IMR-90 (cell line): ENCODE measurements at regions not wholly inside any gene's neighbourhood (a gene's known extent, or its start where the extent isn't known, plus 50 kb on each side); places are given as distances from the start of the nearest gene placed in this dataset.

Experiments used
- ATAC-seq: fragments of 200-7000 bp; cut with Tn5 transposase; 2 replicates; pipeline ENCODE4 v1.9.1; 2020; ENCODE audit warnings: low read depth, mild to moderate bottlenecking, moderate library complexity
- BruUV-seq: library from RNA; stranded (reverse); fragments of 400-500 nt; replicated peaks from 2 replicates; lab custom pipeline; 2021; lab: Mats Ljungman, UMichigan
- CTCF ChIA-PET: fragments of 300-600 bp; formaldehyde crosslinking; extraction: SDS; loops from one replicate; lab custom pipeline; 2021; ENCODE audit warnings: antibody characterized with exemption; lab: Yijun Ruan, JAX
- POLR2A ChIA-PET: fragments of 300-600 bp; sonication (Branson Sonifier 250); formaldehyde crosslinking; loops from one replicate; lab custom pipeline; 2022; ENCODE audit warnings: antibody characterized with exemption; ENCODE audit not compliant: unreplicated experiment; lab: Charles Lee
- DNase-seq: peaks from one replicate; pipeline ENCODE4 v3.0.0; 2013
- H2AFZ ChIP-seq: replicated peaks from 2 replicates; pipeline ENCODE3; 2013; ENCODE audit warnings: low read length, mild to moderate bottlenecking; ENCODE audit not compliant: poor library complexity
- H2AK5ac ChIP-seq: 2 replicates; pipeline ENCODE4 v1.6.1; 2013; ENCODE audit warnings: low read depth, low read length, inconsistent platforms
- H2AK9ac ChIP-seq: replicated peaks from 2 replicates; pipeline ENCODE3; 2013; ENCODE audit warnings: mild to moderate bottlenecking, low read depth, low read length, moderate library complexity; ENCODE audit not compliant: poor library complexity
- H2BK120ac ChIP-seq: 2 replicates; pipeline ENCODE4 v1.6.1; 2013; ENCODE audit warnings: low read depth, low read length, inconsistent platforms
- H2BK15ac ChIP-seq: 3 replicates; pipeline ENCODE4 v1.6.1; 2013; ENCODE audit warnings: low read depth, low read length, inconsistent platforms
- H2BK20ac ChIP-seq: 2 replicates; pipeline ENCODE4 v1.6.1; 2013; ENCODE audit warnings: low read depth, mild to moderate bottlenecking, inconsistent platforms, low read length, moderate library complexity
- H2BK5ac ChIP-seq: 2 replicates; pipeline ENCODE4 v1.6.1; 2013; ENCODE audit warnings: mild to moderate bottlenecking, low read depth, low read length, inconsistent platforms; ENCODE audit not compliant: poor library complexity, severe bottlenecking
- H3K14ac ChIP-seq: replicated peaks from 2 replicates; pipeline ENCODE4 v1.6.1; 2013; ENCODE audit warnings: low read depth, low read length, inconsistent platforms
- H3K18ac ChIP-seq: 2 replicates; pipeline ENCODE4 v1.6.1; 2013; ENCODE audit warnings: low read depth, low read length, control low read depth
- H3K23ac ChIP-seq: 2 replicates; pipeline ENCODE4 v1.6.1; 2013; ENCODE audit warnings: low read depth, low read length, inconsistent platforms
- H3K27ac ChIP-seq: 2 replicates; pipeline ENCODE4 v1.5.1; 2013; ENCODE audit warnings: mild to moderate bottlenecking, control low read depth, low read length; ENCODE audit not compliant: insufficient read depth
- H3K27me3 ChIP-seq: 2 replicates; pipeline ENCODE4 v1.6.1; 2013; ENCODE audit warnings: low read length; ENCODE audit not compliant: control insufficient read depth, insufficient read depth
- H3K36me3 ChIP-seq: 2 replicates; pipeline ENCODE4 v1.6.1; 2013; ENCODE audit warnings: low read length, mixed read lengths; ENCODE audit not compliant: control insufficient read depth, insufficient read depth
- H3K4ac ChIP-seq: 2 replicates; pipeline ENCODE4 v1.6.1; 2013; ENCODE audit warnings: low read depth, low read length, inconsistent platforms
- H3K4me1 ChIP-seq: 2 replicates; pipeline ENCODE4 v1.6.1; 2013; ENCODE audit warnings: low read length, mixed read lengths; ENCODE audit not compliant: control insufficient read depth, insufficient read depth
- H3K4me2 ChIP-seq: 2 replicates; pipeline ENCODE4 v1.6.1; 2013; ENCODE audit warnings: low read depth, mild to moderate bottlenecking, control low read depth, low read length, moderate library complexity
- H3K4me3 ChIP-seq: 2 replicates; pipeline ENCODE4 v1.5.1; 2013; ENCODE audit warnings: low read depth, mild to moderate bottlenecking, control low read depth, low read length, moderate library complexity; ENCODE audit not compliant: insufficient read depth
- H3K56ac ChIP-seq: 2 replicates; pipeline ENCODE4 v1.6.1; 2013; ENCODE audit warnings: low read length, inconsistent platforms; ENCODE audit not compliant: insufficient read depth; ENCODE audit errors: extremely low read depth
- H3K79me1 ChIP-seq, 2 experiments: 2 replicates each; pipeline ENCODE4 v1.6.1; 2013; ENCODE audit warnings: low read length in 2 of 2, inconsistent platforms in 1 of 2, low read depth in 1 of 2
- H3K9ac ChIP-seq: 2 replicates; pipeline ENCODE4 v1.6.1; 2013; ENCODE audit warnings: low read depth, low read length, control low read depth
- H3K9me1 ChIP-seq: 2 replicates; pipeline ENCODE4 v1.6.1; 2013; ENCODE audit warnings: low read length, inconsistent platforms; ENCODE audit not compliant: insufficient read depth
- H3K9me3 ChIP-seq: 2 replicates; pipeline ENCODE4 v1.6.1; 2013; ENCODE audit warnings: low read length; ENCODE audit not compliant: control insufficient read depth, insufficient read depth
- H4K20me1 ChIP-seq: 2 replicates; pipeline ENCODE4 v1.6.1; 2013; ENCODE audit warnings: low read length, inconsistent platforms; ENCODE audit not compliant: insufficient read depth
- H4K5ac ChIP-seq: 2 replicates; pipeline ENCODE4 v1.6.1; 2013; ENCODE audit warnings: mild to moderate bottlenecking, low read depth, low read length, control low read depth
- H4K8ac ChIP-seq, 2 experiments: 2 replicates each; pipeline ENCODE4 v1.6.1; 2013; ENCODE audit warnings: low read depth in 2 of 2, low read length in 2 of 2, control low read depth in 1 of 2, inconsistent platforms in 1 of 2
- H4K91ac ChIP-seq: 2 replicates; pipeline ENCODE4 v1.6.1; 2013; ENCODE audit warnings: low read depth, low read length, inconsistent platforms; ENCODE audit not compliant: insufficient read depth
- BHLHE40 ChIP-seq: fragments of 150-350 bp; IDR thresholded peaks from 2 replicates; pipeline ENCODE4 v1.6.1; 2016; ENCODE audit warnings: mild to moderate bottlenecking, low read depth, low read length
- MAZ ChIP-seq: IDR thresholded peaks from 2 replicates; pipeline ENCODE4 v1.6.1; 2012; ENCODE audit warnings: low read depth, mild to moderate bottlenecking, low read length, improper control_type of control experiment, moderate library complexity, borderline replicate concordance
- MXI1 ChIP-seq: IDR thresholded peaks from 2 replicates; pipeline ENCODE4 v1.6.1; 2012; ENCODE audit warnings: low read depth, mild to moderate bottlenecking, low read length, moderate library complexity, borderline replicate concordance
- NFE2L2 ChIP-seq: fragments of 150-350 bp; IDR thresholded peaks from 2 replicates; pipeline ENCODE4 v1.6.1; 2016; ENCODE audit warnings: low read depth, mild to moderate bottlenecking, low read length
- RAD21 ChIP-seq: IDR thresholded peaks from 2 replicates; pipeline ENCODE4 v1.6.1; 2012; ENCODE audit warnings: low read length, improper control_type of control experiment
- WGBS, 2 experiments: methylation state at CpG; one replicate each; pipeline versions ENCODE4 v1.1.5 to v1.1.7; 2013; ENCODE audit warnings: missing lambda C conversion rate in 2 of 2; ENCODE audit not compliant: insufficient read length in 1 of 2; ENCODE audit errors: extremely low coverage in 2 of 2; 5-methylcytosine and 5-hydroxymethylcytosine counted together
- dilution Hi-C: fragments of 300-500 bp; cut with HindIII; formaldehyde crosslinking; loops from one replicate; pipeline ENCODE4 v1.14.3; 2018; ENCODE audit warnings: low sequenced_read_pairs; ENCODE audit not compliant: unreplicated experiment
- in situ Hi-C: fragments of 300-500 bp; cut with MboI; formaldehyde crosslinking; loops from 3 replicates; pipeline ENCODE4 v1.14.3; 2019; ENCODE audit warnings: low sequenced_read_pairs, inconsistent platforms, mixed read lengths
- intact Hi-C: fragments of 100-400 bp; cut with micrococcal nuclease; formaldehyde crosslinking; loops from 2 replicates; pipeline ENCODE4 v1.10.0; 2022
- TF ChIP-seq, protein P1 (sequence below): fragments of 150-350 bp; IDR thresholded peaks from 2 replicates; pipeline ENCODE4 v1.6.1; 2017; ENCODE audit warnings: mild to moderate bottlenecking, antibody characterized with exemption, low read length, low read depth
- TF ChIP-seq, protein P2 (sequence below): fragments of 150-350 bp; IDR thresholded peaks from 2 replicates; pipeline ENCODE4 v1.6.1; 2016; ENCODE audit warnings: low read depth, mild to moderate bottlenecking, low read length, moderate library complexity, borderline replicate concordance

DNA sequence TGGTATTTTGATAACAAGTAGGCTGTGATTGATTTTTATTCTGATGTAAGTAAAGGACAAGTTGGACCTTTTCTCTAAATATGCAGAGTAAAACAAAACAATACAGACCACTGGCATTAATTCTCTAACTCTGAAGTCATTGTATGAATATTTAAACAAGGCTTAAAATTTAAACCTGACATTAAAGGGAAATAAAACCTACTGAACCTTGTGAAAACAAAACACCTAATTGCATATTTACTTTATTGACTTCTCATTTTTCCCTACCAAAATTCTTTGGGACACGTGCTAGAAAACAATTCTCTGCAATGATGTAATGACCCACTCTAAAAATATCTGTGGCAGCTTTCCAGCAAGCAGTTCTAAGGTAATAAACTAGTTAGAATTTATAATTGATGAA, 369.7 kb upstream of the TRAM1L1 start:
- DNase-seq = no peak
- no peaks in the 10 kb centered on the region for H3K36me3 ChIP-seq
- H4K20me1 ChIP-seq = no peaks in the 10 kb centered on the region
- H3K14ac ChIP-seq = no peak overlapping the region
- ATAC-seq = no peak
- ChIA-PET CTCF (interaction anchor here (1.0 kb wide), 1 partner anchor 9 kb away, joined by 3 read pairs; no protein-coding TSS in a partner anchor), POLR2A (no interaction called here)
- no peak overlapping the region for H2BK120ac ChIP-seq
- H2BK15ac ChIP-seq = no peak overlapping the region
- H3K27me3 ChIP-seq = no peaks in the 10 kb centered on the region
- H4K8ac ChIP-seq = no peak overlapping the region
- in situ Hi-C loops (no loop called here), dilution Hi-C loops (no loop called here), intact Hi-C loops (no loop called here)
- H2BK20ac ChIP-seq = no peak overlapping the region
- no peak overlapping the region for H2AK5ac ChIP-seq
- no peak overlapping the region for H3K27ac ChIP-seq
- H3K18ac ChIP-seq = no peak overlapping the region
- H3K23ac ChIP-seq = no peak overlapping the region
- TF ChIP-seq RAD21 (no peak), NFE2L2 (no peak), BHLHE40 (no peak), MAZ (no peak), MXI1 (no peak)
- TF ChIP-seq, protein P1, sequence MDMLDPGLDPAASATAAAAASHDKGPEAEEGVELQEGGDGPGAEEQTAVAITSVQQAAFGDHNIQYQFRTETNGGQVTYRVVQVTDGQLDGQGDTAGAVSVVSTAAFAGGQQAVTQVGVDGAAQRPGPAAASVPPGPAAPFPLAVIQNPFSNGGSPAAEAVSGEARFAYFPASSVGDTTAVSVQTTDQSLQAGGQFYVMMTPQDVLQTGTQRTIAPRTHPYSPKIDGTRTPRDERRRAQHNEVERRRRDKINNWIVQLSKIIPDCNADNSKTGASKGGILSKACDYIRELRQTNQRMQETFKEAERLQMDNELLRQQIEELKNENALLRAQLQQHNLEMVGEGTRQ = no peak
- TF ChIP-seq, protein P2, sequence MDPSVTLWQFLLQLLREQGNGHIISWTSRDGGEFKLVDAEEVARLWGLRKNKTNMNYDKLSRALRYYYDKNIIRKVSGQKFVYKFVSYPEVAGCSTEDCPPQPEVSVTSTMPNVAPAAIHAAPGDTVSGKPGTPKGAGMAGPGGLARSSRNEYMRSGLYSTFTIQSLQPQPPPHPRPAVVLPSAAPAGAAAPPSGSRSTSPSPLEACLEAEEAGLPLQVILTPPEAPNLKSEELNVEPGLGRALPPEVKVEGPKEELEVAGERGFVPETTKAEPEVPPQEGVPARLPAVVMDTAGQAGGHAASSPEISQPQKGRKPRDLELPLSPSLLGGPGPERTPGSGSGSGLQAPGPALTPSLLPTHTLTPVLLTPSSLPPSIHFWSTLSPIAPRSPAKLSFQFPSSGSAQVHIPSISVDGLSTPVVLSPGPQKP = no peak
- H3K9me1 ChIP-seq = no peaks in the 10 kb centered on the region
- H3K4me1 ChIP-seq = no peaks in the 10 kb centered on the region
- H3K9ac ChIP-seq = no peak overlapping the region
- H4K91ac ChIP-seq = no peak overlapping the region
- no peaks in the 10 kb centered on the region for H3K9me3 ChIP-seq
- no TSS peak for BruUV-seq
- no CpG with 5 or more reads among the region's 1 CpG for WGBS, 2 experiments
- H3K4me3 ChIP-seq = no peak overlapping the region
- no peak overlapping the region for H4K5ac ChIP-seq
- H3K4me2 ChIP-seq = no peak overlapping the region
- H3K79me1 ChIP-seq = no peaks in the 10 kb centered on the region
- no peak overlapping the region for H3K56ac ChIP-seq
- H3K4ac ChIP-seq = no peak overlapping the region
- H2AFZ ChIP-seq = no peak overlapping the region
- H2BK5ac ChIP-seq = no peak overlapping the region
- no peak overlapping the region for H2AK9ac ChIP-seq
